Neural crest cell (in vitro differentiated cells): ENCODE measurements at regions not wholly inside any gene's neighbourhood (a gene's known extent, or its start where the extent isn't known, plus 50 kb on each side); places are given as distances from the start of the nearest gene placed in this dataset.

Experiments
- DNase-seq: peaks from one replicate; pipeline ENCODE4 v3.0.0; 2021; ENCODE audit warnings: low read depth, mixed read lengths, low spot score
- H3K27ac Mint-ChIP-seq: one replicate; pipeline ENCODE4 v1.8.0; 2021; ENCODE audit warnings: mild to moderate bottlenecking, mixed read lengths; ENCODE audit not compliant: unreplicated experiment
- H3K27me3 Mint-ChIP-seq: 2 replicates; pipeline ENCODE4 v1.8.0; 2021; ENCODE audit warnings: low read depth, mild to moderate bottlenecking, mixed read lengths
- H3K36me3 Mint-ChIP-seq: 2 replicates; pipeline ENCODE4 v1.8.0; 2021; ENCODE audit warnings: low read depth, mild to moderate bottlenecking, mixed read lengths
- H3K4me1 Mint-ChIP-seq: 2 replicates; pipeline ENCODE4 v1.8.0; 2021; ENCODE audit warnings: mixed read lengths
- H3K4me3 Mint-ChIP-seq: one replicate; pipeline ENCODE4 v1.8.0; 2021; ENCODE audit warnings: mild to moderate bottlenecking, mixed read lengths
- H3K9me3 Mint-ChIP-seq: 2 replicates; pipeline ENCODE4 v1.8.0; 2021; ENCODE audit warnings: mixed read lengths
- TF ChIP-seq, protein P1 (sequence below): fragments of 200-600 bp; sonication (generic); conservative IDR thresholded peaks from 2 replicates; pipeline ENCODE4 v1.5.0; 2021; ENCODE audit warnings: antibody characterized with exemption, mild to moderate bottlenecking

DNA sequence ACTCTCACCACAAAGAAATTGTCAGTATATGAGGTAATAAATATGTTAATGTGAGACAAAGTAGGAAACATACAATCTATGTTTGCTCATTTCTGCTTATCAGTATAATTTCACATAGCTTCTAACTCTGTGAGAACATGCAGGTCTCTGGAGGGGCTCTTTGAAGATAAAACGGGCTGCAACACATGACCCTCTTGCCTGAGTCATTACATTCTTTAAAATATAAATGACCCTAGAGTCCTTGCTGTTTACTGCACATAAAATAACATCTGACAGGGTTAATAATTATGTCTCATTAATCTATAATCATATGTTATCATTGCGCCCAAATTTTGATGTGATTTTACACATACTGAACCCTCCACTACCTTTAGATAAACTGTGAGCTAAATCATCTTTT lies 681.5 kb downstream of the ARAP2 start:
- Mint-ChIP-seq H3K27me3 (no peaks in the 10 kb centered on the region), H3K4me3 (no peak overlapping the region), H3K4me1 (peaks cover 4% of the 10 kb centered on the region), H3K27ac (no peak overlapping the region), H3K36me3 (no peaks in the 10 kb centered on the region), H3K9me3 (no peaks in the 10 kb centered on the region)
- TF ChIP-seq, protein P1, sequence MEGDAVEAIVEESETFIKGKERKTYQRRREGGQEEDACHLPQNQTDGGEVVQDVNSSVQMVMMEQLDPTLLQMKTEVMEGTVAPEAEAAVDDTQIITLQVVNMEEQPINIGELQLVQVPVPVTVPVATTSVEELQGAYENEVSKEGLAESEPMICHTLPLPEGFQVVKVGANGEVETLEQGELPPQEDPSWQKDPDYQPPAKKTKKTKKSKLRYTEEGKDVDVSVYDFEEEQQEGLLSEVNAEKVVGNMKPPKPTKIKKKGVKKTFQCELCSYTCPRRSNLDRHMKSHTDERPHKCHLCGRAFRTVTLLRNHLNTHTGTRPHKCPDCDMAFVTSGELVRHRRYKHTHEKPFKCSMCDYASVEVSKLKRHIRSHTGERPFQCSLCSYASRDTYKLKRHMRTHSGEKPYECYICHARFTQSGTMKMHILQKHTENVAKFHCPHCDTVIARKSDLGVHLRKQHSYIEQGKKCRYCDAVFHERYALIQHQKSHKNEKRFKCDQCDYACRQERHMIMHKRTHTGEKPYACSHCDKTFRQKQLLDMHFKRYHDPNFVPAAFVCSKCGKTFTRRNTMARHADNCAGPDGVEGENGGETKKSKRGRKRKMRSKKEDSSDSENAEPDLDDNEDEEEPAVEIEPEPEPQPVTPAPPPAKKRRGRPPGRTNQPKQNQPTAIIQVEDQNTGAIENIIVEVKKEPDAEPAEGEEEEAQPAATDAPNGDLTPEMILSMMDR = no peak
- DNase-seq = no peak

DNA sequence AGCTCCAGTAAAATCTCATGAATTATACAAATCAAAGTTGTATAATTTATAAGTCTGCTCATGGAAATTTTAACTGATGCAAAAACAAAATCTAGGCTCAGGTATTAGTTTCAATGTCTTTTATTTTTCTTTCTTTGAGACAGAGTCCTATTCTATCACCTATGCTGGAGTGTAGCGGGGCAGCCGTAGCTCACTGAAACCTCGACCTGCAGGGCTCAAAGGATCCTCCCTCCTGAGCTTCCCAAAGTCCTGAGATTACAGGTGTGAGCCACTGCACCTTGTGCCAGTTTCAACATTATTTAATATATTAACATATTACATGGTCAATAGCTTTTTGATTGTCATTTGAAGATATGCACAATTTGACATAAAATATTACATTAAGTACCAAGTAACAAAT lies 678.7 kb downstream of the ARAP2 start:
- no peaks in the 10 kb centered on the region for H3K36me3 Mint-ChIP-seq
- no peak for DNase-seq
- H3K27ac Mint-ChIP-seq = no peak overlapping the region
- no peak overlapping the region for H3K4me3 Mint-ChIP-seq
- no peaks in the 10 kb centered on the region for H3K27me3 Mint-ChIP-seq
- H3K4me1 Mint-ChIP-seq = peaks cover 4% of the 10 kb centered on the region
- no peaks in the 10 kb centered on the region for H3K9me3 Mint-ChIP-seq
- TF ChIP-seq, protein P1 = no peak

DNA sequence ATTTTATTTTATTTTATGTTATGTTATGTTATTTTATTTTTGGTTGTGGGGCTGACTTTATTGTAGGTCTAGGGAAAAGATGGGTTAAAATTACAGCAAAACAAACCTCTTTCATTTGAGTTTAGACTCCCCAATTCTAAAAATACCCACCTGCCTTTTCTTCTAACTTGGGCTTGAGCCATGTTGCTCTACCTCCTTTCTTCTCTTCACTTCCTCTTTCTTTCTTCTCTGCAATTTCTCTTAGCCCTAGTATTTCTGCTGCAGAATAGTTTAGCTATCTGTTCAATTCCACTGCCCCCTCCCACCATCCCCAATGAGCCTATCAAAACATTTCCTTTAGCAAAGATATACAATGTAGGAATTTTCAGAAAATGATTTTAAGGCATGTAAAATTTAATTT lies 653.3 kb downstream of the ARAP2 start:
- Mint-ChIP-seq H3K36me3 (no peaks in the 10 kb centered on the region), H3K4me3 (no peak overlapping the region), H3K27ac (no peak overlapping the region), H3K27me3 (no peaks in the 10 kb centered on the region), H3K9me3 (peaks cover 3% of the 10 kb centered on the region), H3K4me1 (no peaks in the 10 kb centered on the region)
- DNase-seq = no peak
- TF ChIP-seq, protein P1 = no peak

DNA sequence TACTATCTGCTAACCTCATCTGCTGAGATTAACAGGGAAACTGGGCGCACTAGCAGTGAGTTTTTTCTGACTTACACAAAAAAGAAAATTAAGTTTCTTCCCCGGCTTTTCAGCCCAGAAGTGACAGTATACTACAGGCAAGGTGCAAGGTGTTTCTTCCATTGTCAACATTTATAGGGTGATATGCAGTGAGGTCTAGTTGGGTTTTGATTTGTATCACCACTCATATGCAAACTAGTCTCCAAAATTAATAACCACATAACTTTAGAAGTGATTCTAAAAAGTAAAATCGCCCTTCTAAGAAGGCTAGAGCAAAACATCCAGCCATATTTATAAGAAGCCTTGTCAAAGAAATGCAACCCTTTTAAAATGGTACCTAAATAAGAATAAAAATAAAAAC lies 640.1 kb downstream of the ARAP2 start:
- Mint-ChIP-seq H3K9me3 (no peaks in the 10 kb centered on the region), H3K27me3 (no peaks in the 10 kb centered on the region), H3K36me3 (no peaks in the 10 kb centered on the region), H3K27ac (no peak overlapping the region), H3K4me3 (no peak overlapping the region), H3K4me1 (no peaks in the 10 kb centered on the region)
- TF ChIP-seq, protein P1 = no peak
- DNase-seq = no peak

DNA sequence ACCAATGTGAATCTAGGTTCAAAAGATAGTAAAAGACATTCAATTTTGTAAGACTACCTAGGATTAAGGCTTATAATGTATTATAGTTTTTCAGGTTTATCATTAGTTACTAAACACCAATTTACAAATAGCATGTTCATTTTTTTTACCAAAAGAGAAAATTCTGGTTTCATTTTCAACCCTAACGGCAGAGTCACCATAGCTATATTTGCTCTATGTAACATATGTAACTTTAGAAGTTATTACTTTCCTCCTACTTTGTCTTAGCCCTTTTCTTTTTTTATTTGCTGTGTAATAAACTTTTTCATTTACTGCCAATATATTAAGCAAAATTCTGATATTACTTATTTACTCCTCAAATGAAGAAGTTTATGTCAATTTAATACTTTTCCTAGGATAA lies 639.6 kb downstream of the ARAP2 start:
- no peak overlapping the region for H3K4me3 Mint-ChIP-seq
- DNase-seq = no peak
- H3K9me3 Mint-ChIP-seq = no peaks in the 10 kb centered on the region
- no peaks in the 10 kb centered on the region for H3K27me3 Mint-ChIP-seq
- no peaks in the 10 kb centered on the region for H3K36me3 Mint-ChIP-seq
- TF ChIP-seq, protein P1 = no peak
- no peak overlapping the region for H3K27ac Mint-ChIP-seq
- no peaks in the 10 kb centered on the region for H3K4me1 Mint-ChIP-seq

DNA sequence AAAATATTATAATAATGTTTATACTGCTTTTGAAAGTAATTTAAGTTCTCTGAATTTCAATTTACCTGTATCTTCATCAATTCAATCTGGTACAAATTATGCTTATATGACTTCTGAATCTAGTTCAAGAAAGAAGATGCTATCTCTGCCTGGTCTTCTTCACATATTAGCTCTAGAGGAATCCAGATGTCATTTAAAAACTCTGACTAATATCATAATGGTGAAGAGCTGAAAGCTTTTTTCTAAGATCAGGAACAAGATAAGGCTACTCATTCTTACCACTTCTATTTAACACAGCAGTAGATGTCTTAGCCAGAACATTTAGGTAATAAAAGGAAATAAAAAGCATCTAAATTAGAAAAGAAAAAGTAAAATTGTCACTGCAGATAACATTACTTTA lies 636.1 kb downstream of the ARAP2 start:
- TF ChIP-seq, protein P1 = no peak
- no peak for DNase-seq
- no peak overlapping the region for H3K4me3 Mint-ChIP-seq
- H3K27me3 Mint-ChIP-seq = no peaks in the 10 kb centered on the region
- no peaks in the 10 kb centered on the region for H3K9me3 Mint-ChIP-seq
- H3K4me1 Mint-ChIP-seq = no peaks in the 10 kb centered on the region
- H3K27ac Mint-ChIP-seq = no peak overlapping the region
- no peaks in the 10 kb centered on the region for H3K36me3 Mint-ChIP-seq
